ENCODE measurements at regions not wholly inside any gene's neighbourhood (a gene's known extent, or its start where the extent isn't known, plus 50 kb on each side); places are given as distances from the start of the nearest gene placed in this dataset.

DNA sequence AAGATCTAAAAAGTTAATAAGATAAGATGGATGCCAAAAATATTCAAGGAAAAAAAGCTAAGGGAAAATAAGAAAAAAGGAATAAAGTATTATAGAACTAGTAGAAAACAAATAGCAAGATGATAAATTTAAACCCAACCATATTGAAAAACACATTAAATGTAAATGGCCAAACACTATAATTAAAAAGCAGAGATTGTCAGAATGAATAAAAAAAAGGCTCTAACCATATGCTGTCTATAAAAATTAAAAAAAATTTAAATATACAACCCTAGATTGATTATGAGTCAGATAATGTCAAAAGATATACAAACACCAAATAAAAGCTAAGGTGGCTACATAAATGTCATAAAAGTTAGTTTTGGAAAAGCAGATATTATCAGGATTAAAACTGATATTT, 617.5 kb upstream of the SGCG start:
- FAIRE-seq = peak; percentile 85

DNA sequence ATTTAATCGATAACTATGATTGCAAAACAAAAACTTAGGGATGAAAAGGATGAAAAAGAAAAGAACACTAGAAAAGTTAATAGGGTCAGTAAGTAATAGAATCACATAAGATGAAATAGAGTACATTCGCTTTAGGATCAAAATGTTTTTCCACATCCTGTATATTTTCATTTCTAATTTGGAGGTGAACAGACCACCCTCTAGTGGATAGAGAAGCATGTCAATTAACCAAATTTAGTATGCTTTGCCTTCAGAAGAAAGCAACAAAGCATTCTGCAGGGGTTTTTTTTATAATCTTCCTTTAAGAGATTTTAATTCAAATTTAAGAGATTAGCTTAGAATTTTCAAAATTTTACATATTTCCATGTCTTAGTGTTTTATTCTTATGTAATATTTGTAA, 611.0 kb upstream of the SGCG start:
- no peak for FAIRE-seq

DNA sequence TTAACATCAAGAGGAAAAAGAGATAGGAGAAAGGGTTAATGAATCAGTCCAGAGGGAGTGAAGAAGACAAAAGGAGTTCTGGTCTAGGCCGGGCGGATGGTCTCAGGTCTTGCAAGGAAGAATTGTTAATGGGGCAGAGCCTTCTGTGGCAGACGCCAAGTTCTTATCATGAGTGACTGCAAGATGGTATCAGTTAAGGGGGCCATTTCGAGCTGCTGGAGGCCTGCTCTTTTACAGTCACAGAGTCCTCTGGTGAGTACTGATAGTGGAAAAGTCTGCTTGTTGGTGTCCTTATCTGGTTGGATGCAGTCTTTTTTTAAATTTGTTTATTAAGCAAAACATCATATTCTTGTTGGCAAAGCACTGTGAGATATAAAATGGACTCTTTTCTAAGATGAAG, 590.9 kb upstream of the SGCG start:
- no peak for FAIRE-seq

DNA sequence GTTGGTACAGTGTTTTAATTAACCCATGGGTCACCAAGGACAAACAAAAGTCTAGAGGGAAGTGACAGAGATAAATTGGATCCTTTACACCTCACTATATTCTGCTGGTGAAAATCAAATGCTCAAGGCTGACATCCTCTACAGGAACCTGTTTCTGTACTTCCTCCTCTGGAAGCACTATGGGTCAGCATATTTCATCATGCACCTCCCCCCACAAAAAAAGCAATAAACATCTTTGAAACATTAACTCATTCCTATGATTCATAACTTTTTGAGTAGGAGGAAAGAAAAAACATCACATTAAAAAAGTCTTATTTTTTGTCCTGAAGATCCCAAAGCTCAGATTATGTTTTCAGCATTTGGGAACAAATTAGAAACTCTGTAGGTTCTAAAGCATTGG, 588.3 kb upstream of the SGCG start:
- no peak for FAIRE-seq

DNA sequence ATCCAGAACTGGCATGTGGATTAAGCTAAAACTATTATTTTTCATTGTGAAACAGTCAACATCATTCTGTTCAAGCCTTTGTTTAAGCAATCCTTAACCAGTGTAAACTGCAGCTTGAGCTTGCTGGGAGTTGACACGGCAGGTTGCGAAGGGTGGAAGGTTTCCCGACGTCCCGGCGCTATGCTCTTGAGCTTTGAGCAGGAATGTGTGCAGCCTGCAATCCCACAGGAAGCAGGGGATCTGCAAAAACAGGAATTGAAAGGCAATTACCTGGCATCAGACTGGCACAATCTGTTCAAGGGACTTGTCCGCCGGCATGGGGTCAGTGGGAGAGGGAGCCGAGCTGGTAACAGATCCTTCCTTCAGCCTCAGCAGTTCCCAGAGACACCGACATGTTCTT, 586.7 kb upstream of the SGCG start:
- FAIRE-seq = no peak

DNA sequence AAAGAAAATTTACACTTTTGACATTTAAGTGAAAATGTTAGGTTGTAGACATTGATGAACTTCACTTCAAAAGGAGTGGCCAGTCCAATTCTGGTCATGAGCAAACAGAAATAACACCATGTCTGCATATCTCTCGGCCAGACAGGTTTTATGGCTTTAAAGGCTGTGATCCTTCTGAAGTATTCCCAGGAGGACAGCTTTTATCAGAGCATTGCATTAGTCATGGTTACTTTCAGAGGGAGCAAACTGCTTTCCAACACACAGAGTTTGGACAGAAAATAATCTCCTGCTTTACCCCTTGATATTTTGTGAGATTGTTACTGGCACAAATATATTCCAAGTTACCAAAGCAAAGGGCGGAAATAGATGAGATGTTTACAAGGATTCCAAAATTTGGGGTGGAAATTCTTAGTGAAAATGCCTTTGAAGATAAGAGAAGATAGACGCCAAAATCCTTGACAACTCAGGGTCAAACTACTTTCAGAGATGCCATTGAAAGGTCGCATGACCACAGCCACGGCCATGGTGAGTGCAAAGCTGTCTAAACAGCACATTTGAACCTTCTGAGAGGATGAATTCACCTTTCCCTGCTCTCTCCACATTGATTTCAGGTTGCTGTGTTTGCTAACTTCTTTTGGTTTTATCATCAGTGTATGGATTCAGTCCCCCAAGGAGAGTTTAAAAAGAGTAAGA, 584.5 kb upstream of the SGCG start:
- FAIRE-seq = no peak

DNA sequence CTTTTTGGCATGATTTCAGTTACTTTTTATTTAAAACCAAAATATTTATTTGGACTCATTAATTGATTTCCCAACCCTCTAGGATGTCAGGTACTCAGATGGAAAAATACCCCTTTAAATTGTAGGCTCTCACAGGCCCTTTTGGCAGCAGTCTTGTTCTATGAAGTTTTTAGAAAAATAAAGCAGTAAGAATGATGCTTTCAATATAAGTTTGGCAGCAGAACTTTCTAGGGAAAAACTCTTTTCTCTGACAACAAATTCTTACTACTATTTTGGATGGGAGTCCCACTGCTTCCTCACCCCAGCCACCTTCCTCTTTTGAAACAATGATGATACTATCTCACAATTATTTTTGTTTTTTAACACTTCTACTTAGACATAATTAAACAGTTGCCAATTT, 581.6 kb upstream of the SGCG start:
- no peak for FAIRE-seq

DNA sequence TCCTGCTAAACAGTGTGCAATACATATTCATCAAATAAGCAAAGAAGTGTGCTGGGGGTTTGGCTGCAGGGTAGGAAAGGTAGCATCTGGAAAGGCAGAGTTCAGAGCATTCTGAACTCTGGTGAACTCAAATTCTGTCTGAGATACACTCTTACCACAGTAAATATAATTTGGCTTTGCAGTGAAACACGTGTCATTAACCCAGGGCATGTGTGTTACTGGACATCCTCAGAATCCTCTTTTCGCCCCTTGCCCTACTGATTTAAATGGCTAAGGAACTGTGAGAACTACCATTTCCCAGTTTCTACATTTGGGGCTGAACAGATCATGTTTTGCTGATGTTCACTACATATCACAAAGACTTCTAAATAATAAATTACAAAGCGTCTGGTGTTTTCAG, 562.8 kb upstream of the SGCG start:
- no peak for FAIRE-seq

DNA sequence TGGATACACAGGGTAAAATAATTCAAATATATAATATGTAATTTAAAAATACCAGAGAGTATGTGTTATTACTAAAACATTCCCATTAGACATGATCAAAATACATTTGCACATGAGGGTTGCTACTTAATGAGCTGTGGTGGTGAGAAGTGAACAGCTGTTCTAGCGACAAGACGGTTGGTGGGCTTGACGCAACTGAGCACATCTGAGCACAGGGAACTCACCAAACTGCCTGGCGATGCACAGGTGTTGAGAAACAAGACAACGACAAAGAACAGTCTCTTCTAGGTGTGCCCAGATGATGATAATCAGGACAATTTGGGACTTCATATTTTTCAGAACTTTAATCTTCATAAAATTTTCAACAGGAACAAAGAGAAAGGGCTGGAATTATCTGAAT, 555.1 kb upstream of the SGCG start:
- no peak for FAIRE-seq

DNA sequence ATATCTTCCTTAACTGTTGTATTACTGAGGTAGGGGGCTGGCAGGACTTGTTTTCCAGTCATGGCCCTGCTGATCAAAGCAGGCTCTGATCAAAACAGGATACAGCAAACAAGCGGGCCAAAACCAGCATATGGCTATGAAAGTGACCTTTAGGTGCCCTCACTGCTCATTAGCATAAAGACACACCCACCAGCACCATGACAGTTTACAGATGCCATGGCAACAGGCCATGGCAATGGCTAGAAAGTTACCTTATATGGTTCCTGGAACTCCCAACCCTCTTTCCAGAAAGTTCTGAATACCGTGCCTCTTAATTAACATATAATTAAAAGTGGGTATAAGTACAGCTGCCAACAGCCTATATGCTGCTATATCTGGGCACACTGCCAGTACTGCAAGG, 551.4 kb upstream of the SGCG start:
- FAIRE-seq = no peak

DNA sequence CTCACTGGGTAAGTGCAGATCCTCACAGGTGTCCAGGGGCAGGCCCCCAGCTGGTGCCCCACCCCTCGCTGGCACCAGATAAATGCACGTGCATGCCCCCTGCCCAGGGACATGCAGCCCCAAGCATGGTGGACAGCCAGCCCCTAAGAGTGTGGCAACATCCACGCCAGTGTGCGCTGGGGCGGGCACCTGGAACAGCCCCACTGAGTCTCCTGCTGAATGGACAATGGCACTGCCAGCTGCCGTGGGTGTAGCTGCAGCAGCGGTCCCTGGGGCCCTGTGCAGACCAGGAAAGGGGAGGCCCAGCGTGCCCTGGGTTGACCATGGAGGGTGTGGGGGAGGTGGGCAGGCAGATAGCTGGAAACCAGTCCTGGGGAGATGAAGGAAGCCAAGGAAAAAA, 538.7 kb upstream of the SGCG start:
- FAIRE-seq = no peak

DNA sequence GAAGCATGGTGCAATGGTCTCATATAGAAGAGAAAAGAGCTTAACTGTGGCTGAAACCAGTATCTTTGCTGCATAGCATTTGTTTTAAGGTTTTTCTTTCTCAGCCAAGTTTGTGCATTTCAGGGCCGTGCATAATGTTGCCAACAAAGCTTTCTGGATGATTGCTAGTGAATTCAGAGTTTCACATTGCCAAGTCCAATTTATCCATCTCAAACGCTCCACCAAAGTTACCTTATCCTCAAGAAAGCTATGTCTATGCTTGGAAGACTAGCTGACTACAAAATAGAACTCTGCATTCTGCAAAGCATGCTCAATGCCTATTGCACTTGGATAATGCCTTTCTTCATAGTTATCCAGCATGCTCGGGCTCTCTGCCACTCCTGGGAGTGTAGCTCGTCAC, 535.8 kb upstream of the SGCG start:
- FAIRE-seq = no peak

DNA sequence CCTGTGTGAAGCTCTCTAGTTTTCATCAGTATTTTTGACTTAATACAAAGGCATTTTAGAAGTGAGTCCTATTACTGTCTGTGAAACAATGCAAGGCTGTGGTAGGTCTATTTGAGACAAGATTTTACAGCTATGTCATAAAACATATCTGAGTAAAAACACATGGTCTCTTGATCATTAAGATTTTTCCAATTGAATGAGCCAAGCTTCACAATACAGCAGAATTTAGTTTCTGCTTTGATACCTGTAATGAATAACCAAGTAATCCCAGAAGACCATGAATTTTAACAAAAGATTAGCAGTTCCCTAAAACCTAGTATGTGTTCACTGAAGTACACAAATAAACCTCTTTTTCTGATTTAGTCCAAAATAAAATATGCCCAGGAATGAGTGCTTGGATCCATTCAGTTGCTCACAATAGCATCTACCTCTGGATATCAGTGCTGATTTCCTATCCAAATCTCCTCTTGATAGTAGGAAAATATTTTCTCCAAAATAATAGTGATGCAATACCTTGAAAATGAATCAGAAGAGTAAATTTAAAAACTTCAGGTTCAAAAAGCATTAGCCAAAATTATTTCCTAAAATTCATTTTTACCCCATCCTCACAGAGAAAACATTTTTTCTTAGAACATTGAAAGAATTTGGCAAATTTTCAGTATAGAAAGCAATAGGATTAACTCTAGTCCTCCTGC, 533.5 kb upstream of the SGCG start:
- FAIRE-seq = peak; percentile 91

DNA sequence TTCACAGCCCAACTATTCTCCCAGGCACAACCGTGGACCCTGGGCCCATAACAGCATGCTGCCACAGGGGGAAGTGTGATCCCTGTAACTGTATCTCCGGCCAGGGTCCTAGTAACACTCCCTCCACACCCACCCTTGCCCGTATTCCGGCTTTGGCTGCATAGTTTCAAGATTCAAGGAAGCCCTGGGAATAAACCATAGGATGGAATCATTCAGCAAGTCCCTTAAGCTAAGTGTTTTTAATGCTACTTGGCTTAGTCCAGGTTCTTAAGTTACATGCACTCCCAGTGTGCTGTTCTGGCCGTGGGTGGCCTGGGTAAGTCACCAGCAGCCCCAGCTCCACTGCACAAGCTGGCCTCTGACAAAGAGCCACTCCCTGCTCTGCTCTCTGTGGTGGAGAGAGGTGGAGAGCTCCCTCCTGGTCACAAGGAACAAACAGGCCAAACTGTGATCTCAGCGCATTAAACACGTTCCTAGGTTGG, 532.4 kb upstream of the SGCG start:
- no peak for FAIRE-seq

DNA sequence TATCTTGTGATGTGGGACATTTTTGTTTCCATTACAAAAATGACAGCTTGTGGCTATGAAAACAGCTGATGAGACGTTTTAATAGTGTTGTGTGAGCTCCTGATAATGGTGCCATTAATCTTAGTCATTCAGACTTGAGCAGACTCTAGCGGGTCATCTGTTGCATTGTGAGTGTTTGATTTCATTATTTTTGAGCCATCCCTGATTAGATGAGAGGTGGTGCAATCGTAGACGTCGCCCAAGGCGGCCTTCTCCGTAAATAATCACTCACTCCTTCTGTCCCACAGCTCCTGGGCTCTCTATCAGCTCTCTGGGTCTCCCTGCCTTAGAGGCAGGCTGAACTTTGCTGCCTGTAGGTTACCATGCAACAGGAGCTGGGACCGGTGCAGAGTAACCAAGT, 528.0 kb upstream of the SGCG start:
- no peak for FAIRE-seq

DNA sequence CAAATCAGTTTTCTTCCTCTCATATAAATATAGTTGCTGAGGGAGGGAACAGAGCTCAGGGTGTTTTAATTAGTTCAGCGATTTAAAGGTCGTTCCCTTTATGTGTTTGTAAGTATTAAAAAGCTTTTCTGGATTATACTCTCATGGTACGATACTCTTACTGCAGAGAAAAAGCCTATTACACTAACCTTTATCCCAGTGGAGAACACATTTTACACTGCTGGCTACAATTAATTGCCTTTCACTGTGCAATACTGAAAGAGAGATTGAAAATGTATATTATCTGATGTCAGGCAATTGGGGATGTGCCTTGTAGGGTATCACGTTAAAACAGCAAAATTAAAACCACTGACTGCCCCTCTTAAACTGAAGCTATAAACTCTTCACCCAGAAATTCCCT, 526.9 kb upstream of the SGCG start:
- no peak for FAIRE-seq

DNA sequence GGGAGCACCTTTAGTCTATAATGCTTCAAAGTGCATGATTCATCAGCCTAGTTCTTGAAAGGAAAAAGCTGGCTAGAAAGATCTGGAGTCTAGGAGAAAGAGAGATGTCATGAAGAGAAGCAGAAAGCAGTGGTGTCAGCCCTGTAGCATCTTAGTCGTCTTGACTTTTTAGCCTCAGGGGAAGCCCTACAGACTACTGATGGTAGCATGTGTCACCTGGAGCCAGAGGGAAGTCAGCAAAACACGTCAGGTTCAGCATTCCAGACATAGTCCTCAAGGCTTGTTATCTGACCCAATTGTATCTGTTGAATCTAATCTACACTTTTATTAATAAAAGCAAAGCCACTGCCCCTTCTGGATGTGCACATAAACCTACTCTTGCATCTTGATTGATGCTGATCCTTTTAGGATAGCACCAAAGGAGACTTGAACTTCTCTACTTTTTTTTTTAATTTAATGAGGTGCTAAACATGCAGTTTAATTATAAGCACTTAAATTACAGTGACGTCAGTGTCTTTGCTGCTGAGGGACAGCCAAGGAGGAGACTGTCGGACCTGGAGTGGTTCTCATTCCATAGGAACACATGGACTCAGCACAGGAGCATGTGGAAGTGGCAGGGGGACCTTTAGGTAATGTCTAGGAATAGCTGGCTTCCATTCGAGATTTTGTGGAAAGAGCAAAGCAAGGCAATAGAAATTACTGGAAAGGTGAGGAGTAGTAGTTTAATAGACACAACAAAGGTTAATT, 525.5 kb upstream of the SGCG start:
- FAIRE-seq = no peak

DNA sequence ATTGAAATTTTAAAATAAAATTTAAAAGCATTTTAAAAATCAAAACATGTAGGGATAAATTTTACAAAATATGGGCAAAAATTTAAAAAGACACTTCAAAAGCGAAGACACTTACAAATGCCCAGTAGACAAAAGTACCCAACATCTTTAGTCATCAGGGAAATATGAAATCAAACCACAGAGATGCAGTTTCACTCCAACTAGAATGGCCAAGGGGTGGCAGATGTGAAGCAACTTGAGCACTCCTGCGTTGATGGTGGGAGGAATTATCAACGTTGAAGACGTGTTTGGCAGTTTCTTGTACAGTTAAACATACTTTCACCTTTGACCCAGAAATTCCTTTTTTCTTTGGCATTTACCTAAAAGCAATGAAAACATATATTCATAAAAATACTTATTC, 518.0 kb upstream of the SGCG start:
- no peak for FAIRE-seq

DNA sequence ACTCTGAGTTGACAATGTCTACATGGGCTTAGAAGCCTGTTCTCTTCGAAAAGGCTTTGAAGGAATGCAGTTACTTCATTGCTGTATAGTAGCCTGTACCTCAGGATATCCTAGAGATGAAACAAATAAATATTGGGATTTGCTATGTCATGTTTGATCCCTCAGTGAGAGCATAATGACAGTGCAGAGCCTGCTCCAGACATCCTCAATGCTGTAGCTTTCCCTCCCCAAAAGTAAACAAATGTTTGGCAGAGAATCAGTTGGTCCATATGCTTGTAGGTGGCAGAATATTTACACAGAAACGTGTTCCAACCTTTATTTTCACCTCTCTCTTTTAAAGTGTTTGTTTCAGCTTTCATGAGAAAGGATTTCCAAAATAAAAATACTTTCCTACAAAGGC, 515.3 kb upstream of the SGCG start:
- no peak for FAIRE-seq

DNA sequence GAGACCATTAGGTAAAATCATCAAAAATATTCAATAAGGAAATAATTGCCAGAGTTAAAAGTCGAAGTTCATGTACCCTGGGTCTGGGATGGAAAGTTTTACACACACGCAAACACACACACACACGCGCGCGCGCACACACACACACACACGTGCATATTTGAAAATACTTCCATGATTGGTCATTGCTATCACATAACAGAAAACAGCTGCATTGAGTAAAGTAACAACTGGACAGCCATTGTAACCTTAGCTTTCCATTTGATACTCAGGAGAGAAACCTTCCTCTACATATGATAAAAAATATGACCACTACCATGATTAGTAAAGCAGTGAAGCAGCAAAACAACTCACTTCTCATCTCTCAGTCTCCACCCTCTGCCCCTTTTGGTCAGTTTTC, 490.0 kb upstream of the SGCG start:
- FAIRE-seq = no peak

DNA sequence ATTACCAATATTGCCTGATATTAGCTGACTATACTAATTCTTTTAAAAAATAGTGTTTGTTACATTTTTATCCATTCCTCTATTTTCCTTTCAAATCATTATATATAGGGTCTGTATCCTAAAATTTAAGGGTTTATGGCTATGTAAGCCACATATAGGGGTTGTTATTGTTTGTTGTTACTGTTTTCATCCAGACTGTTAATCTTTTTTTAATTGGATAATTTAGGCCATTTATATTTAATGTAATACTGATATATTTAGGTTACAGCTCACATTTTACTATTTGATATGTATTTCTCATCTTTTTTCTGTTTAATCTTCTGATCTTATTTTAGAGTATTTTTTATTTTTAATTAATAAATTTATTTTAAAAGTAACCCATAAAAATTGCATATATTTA, 487.1 kb upstream of the SGCG start:
- no peak for FAIRE-seq

DNA sequence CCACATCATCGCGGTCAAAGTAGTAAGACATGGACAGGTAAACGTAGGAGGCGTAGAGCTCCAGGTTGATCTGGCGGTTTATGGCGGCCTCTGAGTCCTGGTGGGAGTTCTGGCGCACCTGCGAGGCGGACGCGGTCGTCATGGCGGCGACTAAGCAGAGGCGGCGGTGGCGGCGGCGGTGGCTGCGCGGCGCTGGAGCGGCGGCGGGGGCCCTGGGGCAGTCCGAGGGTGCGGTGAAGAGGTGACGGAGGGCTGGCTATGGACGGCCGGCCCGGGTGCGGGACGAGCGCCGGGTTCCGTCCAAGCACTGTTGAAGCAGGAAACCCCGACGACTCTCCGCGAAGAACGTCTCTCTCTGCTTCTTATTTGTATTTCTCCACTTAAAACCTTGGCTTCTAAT, 484.3 kb upstream of the SGCG start:
- FAIRE-seq = no peak

DNA sequence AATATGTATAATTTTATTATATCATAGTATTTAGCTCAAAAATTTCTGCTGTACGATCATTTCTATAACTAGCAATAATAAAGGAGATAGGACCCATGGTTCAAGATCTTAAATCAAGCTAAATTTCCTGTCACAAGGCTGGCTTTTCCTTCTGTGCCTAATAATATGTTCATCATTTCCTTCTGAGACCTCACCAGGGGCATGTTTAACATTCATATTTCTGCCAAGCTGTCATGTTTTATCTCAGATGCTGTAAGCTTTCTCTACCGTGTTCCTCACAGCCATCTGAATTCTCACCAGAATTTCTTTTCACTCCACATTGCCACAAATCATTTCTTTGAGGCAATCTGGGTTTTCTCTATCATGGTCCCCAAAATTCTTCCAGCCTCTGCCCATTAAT, 482.3 kb upstream of the SGCG start:
- no peak for FAIRE-seq

DNA sequence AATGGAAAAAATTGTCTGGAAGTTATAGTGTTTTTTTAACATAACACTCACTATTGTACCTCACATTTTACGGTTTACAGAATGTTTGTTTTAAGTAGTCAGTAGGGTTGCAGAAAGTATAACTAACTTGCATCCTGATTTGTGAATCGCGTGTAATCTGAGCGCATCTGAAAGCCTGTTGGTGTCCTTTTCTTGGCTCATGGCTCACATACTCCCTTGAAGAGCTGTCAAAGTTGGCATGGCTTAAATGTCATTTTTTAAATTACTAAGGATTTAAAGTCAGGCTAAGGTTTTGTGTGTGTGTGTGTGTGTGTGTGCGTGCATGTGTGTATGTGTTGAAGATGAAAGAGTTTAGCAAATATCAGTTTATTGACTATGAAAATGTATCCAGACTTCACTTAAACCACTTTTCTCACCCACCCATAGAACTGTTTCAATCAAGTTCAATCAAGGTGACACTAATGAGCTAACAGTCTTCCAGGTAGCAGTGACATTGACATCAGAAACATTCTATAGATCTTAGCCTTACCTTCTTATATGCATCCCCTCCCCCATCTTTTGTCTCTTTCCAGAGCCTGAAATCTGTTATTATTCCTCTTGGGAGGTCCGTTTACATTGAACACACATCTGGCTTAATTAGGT, 480.4 kb upstream of the SGCG start:
- no peak for FAIRE-seq

Measured in endometrium (tissue), 2 donors.